ENCODE measurements at regions not wholly inside any gene's neighbourhood (a gene's known extent, or its start where the extent isn't known, plus 50 kb on each side); places are given as distances from the start of the nearest gene placed in this dataset.

- no TSS peak for BruUV-seq (replicated peaks)
- DNase-seq (ENCODE audit: low read depth, low spot score) (no peak), ATAC-seq (no peak)
- Histone ChIP-seq H3K27me3 (ENCODE audit: control insufficient read depth, insufficient read depth, low read length) (no peaks in the 10 kb centered on the region), H3K27ac (ENCODE audit: low read length) (no peak overlapping the region), H3K4me3 (ENCODE audit: low read depth in 2 of 2, low read length in 2 of 2) (no peak overlapping the region), H3K9me3 (ENCODE audit: control insufficient read depth, insufficient read depth, low read depth, low read length) (no peaks in the 10 kb centered on the region), H3K4me1 (ENCODE audit: control insufficient read depth, insufficient read depth, low read length) (peaks cover 6% of the 10 kb centered on the region; the same call in 1 of the 2 replicates), H3K36me3 (ENCODE audit: control insufficient read depth, insufficient read depth, low read length) (no peaks in the 10 kb centered on the region)
- in situ Hi-C loops (cut with HindIII; ENCODE audit: low pct_unique_long_range_greater_than_20kb, low sequenced_read_pairs) (no loop called here), intact Hi-C loops (cut with micrococcal nuclease; ENCODE audit: unreplicated experiment) (no loop called here)
- CTCF ChIA-PET = interaction anchor here (0.7 kb wide), 1 partner anchor 82 kb away, joined by 3 read pairs; no protein-coding TSS in a partner anchor
- TF ChIP-seq POLR2AphosphoS5 (IDR thresholded peaks at IDR 0.05; ENCODE audit: low read depth, low read length) (no peak), REST (IDR thresholded peaks at IDR 0.05; ENCODE audit: insufficient read depth in 1 of 2, low read depth in 2 of 2, low read length in 1 of 2) (no peak), TCF7L2 (IDR thresholded peaks at IDR 0.05; ENCODE audit: low read depth, low read length) (no peak), CTCF (IDR thresholded peaks at IDR 0.05) (no peak), SIN3A (IDR thresholded peaks at IDR 0.05; ENCODE audit: borderline replicate concordance, insufficient read depth, low read depth, low read length) (no peak)
- POLR2A ChIA-PET = no interaction called here
Observed at GRCh38 chr10:21180604-21181003, 283.5 kb upstream of the NEBL start.

GRCh38 chr10:21176934-21177480, 279.9 kb upstream of the NEBL start:
- CTCF ChIA-PET = no interaction called here
- H3K27ac ChIP-seq (ENCODE audit: low read length) = no peak overlapping the region; the same call in 1 of the 2 replicates
- no TSS peak for BruUV-seq (replicated peaks)
- H3K4me3 ChIP-seq (ENCODE audit: low read depth in 2 of 2, low read length in 2 of 2) = no peak overlapping the region
- no peaks in the 10 kb centered on the region for H3K27me3 ChIP-seq (ENCODE audit: control insufficient read depth, insufficient read depth, low read length)
- POLR2A ChIA-PET = no interaction called here
- H3K36me3 ChIP-seq (ENCODE audit: control insufficient read depth, insufficient read depth, low read length) = no peaks in the 10 kb centered on the region; the same call in 1 of the 2 replicates
- peaks cover 15% of the 10 kb centered on the region for H3K4me1 ChIP-seq (ENCODE audit: control insufficient read depth, insufficient read depth, low read length)
- intact Hi-C loops (cut with micrococcal nuclease; ENCODE audit: unreplicated experiment) = loop anchor here (10.0 kb wide), 2 partner anchors 88 to 348 kb away; partner anchors contain the start of gene SKIDA1
- DNase-seq (ENCODE audit: low read depth, low spot score) (no peak), ATAC-seq (no peak)
- no peaks in the 10 kb centered on the region for H3K9me3 ChIP-seq (ENCODE audit: control insufficient read depth, insufficient read depth, low read depth, low read length)
- in situ Hi-C loops (cut with HindIII; ENCODE audit: low pct_unique_long_range_greater_than_20kb, low sequenced_read_pairs) = no loop called here
- TF ChIP-seq SIN3A (IDR thresholded peaks at IDR 0.05; ENCODE audit: borderline replicate concordance, insufficient read depth, low read depth, low read length) = no peak
- no peak for TF ChIP-seq CTCF (IDR thresholded peaks at IDR 0.05)
- no peak for TF ChIP-seq POLR2AphosphoS5 (IDR thresholded peaks at IDR 0.05; ENCODE audit: low read depth, low read length)
- TF ChIP-seq TCF7L2 (IDR thresholded peaks at IDR 0.05; ENCODE audit: low read depth, low read length) = no peak
